K562 (cell line): ENCODE measurements at regions not wholly inside any gene's neighbourhood (a gene's known extent, or its start where the extent isn't known, plus 50 kb on each side); places are given as distances from the start of the nearest gene placed in this dataset.

Experiments
- ATF3 ChIP-seq, 2 experiments: fragments of 450-650 bp in 1 of 2; sonication (generic) in 1 of 2; formaldehyde crosslinking in 1 of 2; IDR thresholded peaks in 1 of 2; conservative IDR thresholded peaks in 1 of 2; 2 replicates each; pipeline versions ENCODE4 v1.6.1 to v1.8.1; 2016 to 2023; ENCODE audit warnings: mild to moderate bottlenecking in 2 of 2, moderate library complexity in 2 of 2, inconsistent platforms in 1 of 2, missing genetic modification reagents in 1 of 2
- CCAR2 ChIP-seq: fragments of 200-400 bp; formaldehyde crosslinking; IDR thresholded peaks from 2 replicates; pipeline ENCODE4 v1.6.1; 2017; ENCODE audit warnings: mild to moderate bottlenecking, low read depth, low read length
- CTCF ChIP-seq, 3 experiments: IDR thresholded peaks in 2 of 3; conservative IDR thresholded peaks in 1 of 3; 2 replicates each; pipeline ENCODE4 v1.5.1; 2011 to 2012; ENCODE audit warnings: low read length in 3 of 3, mild to moderate bottlenecking in 3 of 3, control low read depth in 2 of 3, improper control_type of control experiment in 1 of 3, inconsistent platforms in 1 of 3, low read depth in 1 of 3, mixed read lengths in 1 of 3, moderate library complexity in 1 of 3; ENCODE audit not compliant: insufficient read depth in 2 of 3
- DEAF1 ChIP-seq: fragments of 450-650 bp; formaldehyde crosslinking; IDR thresholded peaks from 2 replicates; pipeline ENCODE4 v1.4.0; 2020; ENCODE audit warnings: mild to moderate bottlenecking, moderate library complexity
- FOXK2 ChIP-seq, 2 experiments: fragments of 450-650 bp; IDR thresholded peaks in 1 of 2; conservative IDR thresholded peaks in 1 of 2; 2 replicates each; pipeline ENCODE4 v1.6.1; 2016; ENCODE audit warnings: low read depth in 2 of 2, mild to moderate bottlenecking in 1 of 2
- NR0B1 ChIP-seq: fragments of 450-650 bp; IDR thresholded peaks from one replicate; pipeline ENCODE4 v1.6.1; 2018; ENCODE audit warnings: mild to moderate bottlenecking, moderate library complexity; ENCODE audit not compliant: partially characterized antibody
- NR3C1 ChIP-seq: sonication (generic); formaldehyde crosslinking; IDR thresholded peaks from 2 replicates; pipeline ENCODE4 v1.8.1; 2022; ENCODE audit warnings: missing genetic modification reagents
- POLR2A ChIP-seq: fragments of 450-650 bp; conservative IDR thresholded peaks from 2 replicates; pipeline ENCODE4 v1.6.1; 2016
- REST ChIP-seq, 2 experiments: fragments of 450-650 bp; formaldehyde crosslinking in 1 of 2; IDR thresholded peaks; 2 replicates each; pipeline versions ENCODE4 v1.4.0 to v1.6.1; 2014 to 2020; ENCODE audit warnings: mild to moderate bottlenecking in 2 of 2, borderline replicate concordance in 1 of 2, low read depth in 1 of 2
- RFX5 ChIP-seq: IDR thresholded peaks from 2 replicates; pipeline ENCODE4 v1.6.1; 2011; ENCODE audit warnings: low read depth, mild to moderate bottlenecking, improper control_type of control experiment, low read length
- USF1 ChIP-seq: sonication (generic); formaldehyde crosslinking; IDR thresholded peaks from 2 replicates; pipeline ENCODE4 v1.9.0; 2022; ENCODE audit warnings: mild to moderate bottlenecking, missing genetic modification reagents
- ZKSCAN3 ChIP-seq: fragments of 250-450 bp; sonication (Bioruptor Pico); IDR thresholded peaks from 2 replicates; pipeline ENCODE4 v1.4.0; 2020
- ZNF699 ChIP-seq: fragments of 250-450 bp; sonication (Bioruptor Pico); IDR thresholded peaks from 2 replicates; pipeline ENCODE4 v1.8.0; 2021; ENCODE audit warnings: mild to moderate bottlenecking, moderate library complexity; ENCODE audit not compliant: insufficient replicate concordance

- TF ChIP-seq ATF3 (IDR thresholded peaks at IDR 0.05), result no peak
- TF ChIP-seq ATF3 (CRISPR knock-in tag; conservative IDR thresholded peaks at IDR 0.05), result no peak
- TF ChIP-seq USF1, result no peak
- no peak for TF ChIP-seq FOXK2 (conservative IDR thresholded peaks at IDR 0.05 in 1 of 2, IDR thresholded peaks at IDR 0.05 in 1 of 2; ENCODE audit: low read depth in 2 of 2)
- no peak for TF ChIP-seq ZKSCAN3 (CRISPR knock-in tag)
- no peak for TF ChIP-seq RFX5
- no peak for TF ChIP-seq ZNF699 (CRISPR knock-in tag)
- TF ChIP-seq NR3C1, result no peak
- no peak for TF ChIP-seq CTCF (IDR thresholded peaks at IDR 0.05 in 2 of 3, conservative IDR thresholded peaks at IDR 0.05 in 1 of 3; ENCODE audit: insufficient read depth in 2 of 3, low read depth in 1 of 3, low read length in 3 of 3)
- TF ChIP-seq POLR2A, result no peak
- no peak for TF ChIP-seq DEAF1
- no peak for TF ChIP-seq NR0B1
- TF ChIP-seq CCAR2, result no peak
- no peak for TF ChIP-seq REST (IDR thresholded peaks at IDR 0.05; ENCODE audit: borderline replicate concordance)
- no peak for TF ChIP-seq REST (CRISPR knock-in tag; IDR thresholded peaks at IDR 0.05; ENCODE audit: low read depth)
These were observed 1138.1 kb downstream of the REEP3 start for GRCh38 chr10:64659311-64659710.
